Trophoblast cell (in vitro differentiated cells and primary cell): ENCODE measurements at regions not wholly inside any gene's neighbourhood (a gene's known extent, or its start where the extent isn't known, plus 50 kb on each side); places are given as distances from the start of the nearest gene placed in this dataset.
"Not testable (repeated sequence)": the region's sequence is repeated elsewhere in the genome, so short reads cannot be mapped to it uniquely, and the experiment has no call there.

Experiments
- DNase-seq, 2 donors: peaks; one replicate each; pipeline ENCODE4 v3.0.0-alpha.2; 2016
- H2AFZ ChIP-seq: 2 replicates; pipeline ENCODE4 v1.6.1; 2013; ENCODE audit warnings: low read length, moderate library complexity, mild to moderate bottlenecking; ENCODE audit not compliant: insufficient read depth, poor library complexity
- H2AK5ac ChIP-seq: 2 replicates; pipeline ENCODE4 v1.6.1; 2013; ENCODE audit warnings: mild to moderate bottlenecking, low read length
- H2BK120ac ChIP-seq: 2 replicates; pipeline ENCODE4 v1.6.1; 2013; ENCODE audit warnings: low read length, mild to moderate bottlenecking, moderate library complexity; ENCODE audit not compliant: insufficient read depth, poor library complexity
- H2BK12ac ChIP-seq: 2 replicates; pipeline ENCODE4 v1.6.1; 2013; ENCODE audit warnings: mild to moderate bottlenecking, low read length, moderate library complexity
- H2BK5ac ChIP-seq: 2 replicates; pipeline ENCODE4 v1.6.1; 2013; ENCODE audit warnings: low read length, low read depth, moderate library complexity, mild to moderate bottlenecking; ENCODE audit not compliant: poor library complexity
- H3K14ac ChIP-seq: 2 replicates; pipeline ENCODE4 v1.6.1; 2013; ENCODE audit warnings: mild to moderate bottlenecking, low read length
- H3K18ac ChIP-seq: 2 replicates; pipeline ENCODE4 v1.6.1; 2013; ENCODE audit warnings: mild to moderate bottlenecking, low read length
- H3K23ac ChIP-seq: 2 replicates; pipeline ENCODE4 v1.6.1; 2013; ENCODE audit warnings: low read length
- H3K27ac ChIP-seq: 2 replicates; pipeline ENCODE4 v1.5.1; 2013; ENCODE audit warnings: low read depth, mild to moderate bottlenecking, inconsistent platforms, low read length, moderate library complexity
- H3K27me3 ChIP-seq: 2 replicates; pipeline ENCODE4 v1.6.1; 2013; ENCODE audit warnings: inconsistent platforms, mild to moderate bottlenecking, low read length, moderate library complexity; ENCODE audit not compliant: insufficient read depth
- H3K36me3 ChIP-seq, 2 experiments: 1 replicate in 1 of 2; 2 replicates in 1 of 2; pipeline ENCODE4 v1.6.1; 2013; ENCODE audit warnings: low read length in 2 of 2, mild to moderate bottlenecking in 2 of 2, moderate library complexity in 1 of 2; ENCODE audit not compliant: insufficient read depth in 2 of 2, control insufficient read depth in 1 of 2
- H3K4ac ChIP-seq: 2 replicates; pipeline ENCODE4 v1.6.1; 2013; ENCODE audit warnings: low read depth, mild to moderate bottlenecking, low read length, moderate library complexity
- H3K4me1 ChIP-seq, 2 experiments: 1 replicate in 1 of 2; 2 replicates in 1 of 2; pipeline ENCODE4 v1.6.1; 2013; ENCODE audit warnings: low read length in 2 of 2, mild to moderate bottlenecking in 2 of 2, moderate library complexity in 1 of 2; ENCODE audit not compliant: insufficient read depth in 2 of 2, control insufficient read depth in 1 of 2
- H3K4me2 ChIP-seq: 2 replicates; pipeline ENCODE4 v1.6.1; 2013; ENCODE audit warnings: inconsistent platforms, mild to moderate bottlenecking, low read length, moderate library complexity
- H3K4me3 ChIP-seq: 2 replicates; pipeline ENCODE4 v1.5.1; 2013; ENCODE audit warnings: mild to moderate bottlenecking, low read depth, low read length, inconsistent platforms
- H3K79me1 ChIP-seq: one replicate; pipeline ENCODE4 v1.6.1; 2013; ENCODE audit warnings: low read length
- H3K79me2 ChIP-seq: 2 replicates; pipeline ENCODE4 v1.6.1; 2013; ENCODE audit warnings: low read length, mild to moderate bottlenecking; ENCODE audit not compliant: control insufficient read depth, insufficient read depth, poor library complexity
- H3K9ac ChIP-seq: 2 replicates; pipeline ENCODE4 v1.6.1; 2013; ENCODE audit warnings: mild to moderate bottlenecking, low read length
- H3K9me3 ChIP-seq: 2 replicates; pipeline ENCODE4 v1.6.1; 2013; ENCODE audit warnings: low read depth, mild to moderate bottlenecking, control low read depth, inconsistent platforms, low read length; ENCODE audit not compliant: insufficient read depth
- H4K12ac ChIP-seq: 2 replicates; pipeline ENCODE4 v1.6.1; 2013; ENCODE audit warnings: low read depth, mild to moderate bottlenecking, low read length, moderate library complexity
- H4K8ac ChIP-seq: 2 replicates; pipeline ENCODE4 v1.6.1; 2013; ENCODE audit warnings: low read depth, mild to moderate bottlenecking, low read length, moderate library complexity
- H4K91ac ChIP-seq: one replicate; pipeline ENCODE4 v1.6.1; 2013; ENCODE audit warnings: low read depth, mild to moderate bottlenecking, low read length, moderate library complexity
- WGBS: extraction: QIAGEN DNeasy Blood & Tissue Kit; methylation state at CpG from one replicate; pipeline ENCODE4 v1.1.7; 2013; ENCODE audit warnings: missing lambda C conversion rate; ENCODE audit not compliant: insufficient read length, insufficient coverage; ENCODE audit errors: extremely low coverage; 5-methylcytosine and 5-hydroxymethylcytosine counted together

- Histone ChIP-seq H3K4me1 (no peaks in the 10 kb centered on the region), H3K27me3 (no peaks in the 10 kb centered on the region), H3K9me3 (no peaks in the 10 kb centered on the region), H2BK5ac (no peak overlapping the region), H3K4me2 (no peak overlapping the region), H3K14ac (no peak overlapping the region), H2AFZ (no peak overlapping the region), H4K91ac (no peak overlapping the region), H3K23ac (no peak overlapping the region), H3K4me3 (no peak overlapping the region), H2BK120ac (no peak overlapping the region), H4K12ac (no peak overlapping the region), H4K8ac (no peak overlapping the region), H3K18ac (no peak overlapping the region), H2BK12ac (no peak overlapping the region), H3K9ac (no peak overlapping the region), H3K4ac (no peak overlapping the region), H3K79me2 (no peaks in the 10 kb centered on the region), H3K27ac (no peak overlapping the region), H2AK5ac (no peak overlapping the region), H3K79me1 (no peaks in the 10 kb centered on the region), H3K36me3 (no peaks in the 10 kb centered on the region)
- no peak for DNase-seq
- WGBS = no CpG with 5 or more reads among the region's 5 CpGs
These were observed 167.4 kb downstream of the GNAI1 start for GRCh38 chr7:80302078-80302477.

- H4K91ac ChIP-seq = no peak overlapping the region
- no peak overlapping the region for H3K4me3 ChIP-seq
- H3K4me2 ChIP-seq = no peak overlapping the region
- peaks cover 2% of the 10 kb centered on the region for H3K9me3 ChIP-seq
- DNase-seq = no peak
- no peak overlapping the region for H2BK5ac ChIP-seq
- H3K27me3 ChIP-seq = no peaks in the 10 kb centered on the region
- no peaks in the 10 kb centered on the region for H3K79me1 ChIP-seq
- H3K27ac ChIP-seq = no peak overlapping the region
- no peaks in the 10 kb centered on the region for H3K79me2 ChIP-seq
- no peak overlapping the region for H2AK5ac ChIP-seq
- no peak overlapping the region for H2AFZ ChIP-seq
- H3K14ac ChIP-seq = no peak overlapping the region
- H3K23ac ChIP-seq = no peak overlapping the region
- no peak overlapping the region for H4K8ac ChIP-seq
- no peak overlapping the region for H3K9ac ChIP-seq
- H3K18ac ChIP-seq = no peak overlapping the region
- H3K36me3 ChIP-seq = no peaks in the 10 kb centered on the region
- H3K4ac ChIP-seq = no peak overlapping the region
- no peak overlapping the region for H2BK120ac ChIP-seq
- no peak overlapping the region for H2BK12ac ChIP-seq
- H3K4me1 ChIP-seq = no peaks in the 10 kb centered on the region
- H4K12ac ChIP-seq = no peak overlapping the region
These were observed 163.6 kb downstream of the GNAI1 start for GRCh38 chr7:80298201-80298600.

GRCh38 chr7:80294346-80294745, 159.7 kb downstream of the GNAI1 start:
- Histone ChIP-seq H3K9ac (no peak overlapping the region), H3K4me3 (no peak overlapping the region), H3K4ac (no peak overlapping the region), H2AK5ac (no peak overlapping the region), H3K36me3 (no peaks in the 10 kb centered on the region), H3K27me3 (no peaks in the 10 kb centered on the region), H3K79me1 (no peaks in the 10 kb centered on the region), H4K91ac (no peak overlapping the region), H2BK5ac (no peak overlapping the region), H3K4me1 (no peaks in the 10 kb centered on the region), H3K27ac (no peak overlapping the region), H4K12ac (no peak overlapping the region), H3K14ac (no peak overlapping the region), H4K8ac (no peak overlapping the region), H3K9me3 (peaks cover 5% of the 10 kb centered on the region), H2AFZ (no peak overlapping the region), H2BK120ac (no peak overlapping the region), H2BK12ac (no peak overlapping the region), H3K4me2 (no peak overlapping the region), H3K23ac (no peak overlapping the region), H3K79me2 (no peaks in the 10 kb centered on the region), H3K18ac (no peak overlapping the region)
- no peak for DNase-seq

GRCh38 chr7:80292634-80293033, 158.0 kb downstream of the GNAI1 start:
- H3K4me2 ChIP-seq, DNase-seq, H3K4ac ChIP-seq, H3K23ac ChIP-seq, H3K14ac ChIP-seq, H2AK5ac ChIP-seq, H4K91ac ChIP-seq, H3K18ac ChIP-seq, H4K8ac ChIP-seq, H2BK5ac ChIP-seq, H4K12ac ChIP-seq, H3K36me3 ChIP-seq, H3K79me2 ChIP-seq, H3K27me3 ChIP-seq, H3K27ac ChIP-seq, H2BK120ac ChIP-seq, H3K4me3 ChIP-seq, H3K4me1 ChIP-seq, H2AFZ ChIP-seq, H3K9ac ChIP-seq, H3K79me1 ChIP-seq, H2BK12ac ChIP-seq, H3K9me3 ChIP-seq: not testable (repeated sequence)
- no CpG with 5 or more reads among the region's 3 CpGs for WGBS
